ENCODE measurements at regions not wholly inside any gene's neighbourhood (a gene's known extent, or its start where the extent isn't known, plus 50 kb on each side); places are given as distances from the start of the nearest gene placed in this dataset.

- no peak for DNase-seq (ENCODE audit: low read depth in 2 of 3, low spot score in 1 of 3)
Observed at GRCh38 chr14:51507511-51507905, 144.2 kb upstream of the FRMD6 start.

GRCh38 chr14:51507906-51508511 lies 143.7 kb upstream of the FRMD6 start:
- no peak for DNase-seq (ENCODE audit: low read depth in 2 of 3, low spot score in 1 of 3)

- no peak for DNase-seq (ENCODE audit: low read depth in 2 of 3, low spot score in 1 of 3)
Observed at GRCh38 chr14:51511265-51511664, 140.4 kb upstream of the FRMD6 start.

DNA sequence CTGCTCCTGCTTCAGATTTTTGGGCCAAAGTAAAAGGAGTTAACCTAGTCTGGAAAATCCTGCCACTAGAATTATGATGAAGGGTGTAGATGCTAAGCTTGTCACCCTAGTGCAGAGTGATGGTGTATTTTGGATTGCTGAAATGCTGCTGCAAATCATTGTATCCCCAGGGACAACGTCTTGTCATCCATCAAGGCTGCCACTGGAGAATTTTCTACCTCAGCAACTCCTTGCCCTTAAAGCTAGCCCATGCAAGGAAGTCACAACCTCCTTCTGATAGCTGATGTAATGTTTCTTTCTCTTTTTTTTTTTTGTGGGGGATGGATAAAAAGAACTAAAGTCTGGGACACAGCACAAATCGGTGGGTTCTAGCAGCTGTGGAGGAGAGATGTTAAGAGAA lies 139.4 kb upstream of the FRMD6 start:
- DNase-seq (ENCODE audit: low read depth in 2 of 3, low spot score in 1 of 3) = no peak

DNA sequence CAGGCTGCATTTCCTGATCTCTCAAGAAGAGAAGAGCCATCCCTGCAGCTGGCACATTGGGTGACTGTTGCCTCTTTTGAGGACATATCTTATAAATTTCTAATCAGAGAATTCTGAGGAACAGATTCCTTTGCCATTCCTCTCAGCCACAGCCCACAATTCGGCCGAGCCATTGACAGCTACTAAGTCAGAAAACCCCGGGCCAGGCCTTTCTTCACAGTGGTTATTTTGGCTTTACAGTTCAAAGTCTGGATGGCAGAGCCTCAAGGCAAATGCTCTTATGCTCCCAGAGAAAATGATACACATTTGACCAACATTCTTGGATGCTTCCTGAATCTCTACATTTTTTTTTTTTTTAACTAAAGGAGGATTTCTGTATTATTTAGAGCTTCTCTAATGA lies 138.4 kb upstream of the FRMD6 start:
- DNase-seq (ENCODE audit: low read depth in 2 of 3, low spot score in 1 of 3) = no peak

GRCh38 chr14:51513933-51514332 lies 137.8 kb upstream of the FRMD6 start:
- DNase-seq (ENCODE audit: low read depth in 2 of 3, low spot score in 1 of 3) = no peak

- DNase-seq (ENCODE audit: low read depth in 2 of 3, low spot score in 1 of 3) = no peak
Observed at GRCh38 chr14:51515611-51516010, 136.1 kb upstream of the FRMD6 start.

GRCh38 chr14:51516706-51517395 lies 134.9 kb upstream of the FRMD6 start:
- no peak for DNase-seq (ENCODE audit: low read depth in 2 of 3, low spot score in 1 of 3)

DNA sequence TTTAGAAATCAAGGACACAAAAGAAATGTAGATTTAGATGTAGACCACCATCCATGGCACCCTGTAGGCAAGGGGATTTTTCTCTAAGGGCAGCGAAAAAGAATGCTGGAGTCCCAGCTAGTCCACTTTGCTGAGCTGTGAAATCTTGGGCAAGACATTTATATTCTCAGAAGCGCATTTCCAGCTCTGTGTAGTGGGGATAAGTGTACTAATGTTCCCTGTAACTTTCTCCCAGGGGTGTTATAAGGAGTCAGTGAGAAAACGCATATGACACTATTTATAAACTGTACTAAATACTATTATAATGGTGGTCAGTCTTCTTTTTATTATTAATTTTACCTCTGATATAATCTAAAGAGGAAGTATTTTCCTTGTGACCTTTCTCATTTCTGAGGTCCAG lies 133.4 kb upstream of the FRMD6 start:
- no peak for DNase-seq (ENCODE audit: low read depth in 2 of 3, low spot score in 1 of 3)

GRCh38 chr14:51518711-51519110 lies 133.0 kb upstream of the FRMD6 start:
- no peak for DNase-seq (ENCODE audit: low read depth in 2 of 3, low spot score in 1 of 3)

DNA sequence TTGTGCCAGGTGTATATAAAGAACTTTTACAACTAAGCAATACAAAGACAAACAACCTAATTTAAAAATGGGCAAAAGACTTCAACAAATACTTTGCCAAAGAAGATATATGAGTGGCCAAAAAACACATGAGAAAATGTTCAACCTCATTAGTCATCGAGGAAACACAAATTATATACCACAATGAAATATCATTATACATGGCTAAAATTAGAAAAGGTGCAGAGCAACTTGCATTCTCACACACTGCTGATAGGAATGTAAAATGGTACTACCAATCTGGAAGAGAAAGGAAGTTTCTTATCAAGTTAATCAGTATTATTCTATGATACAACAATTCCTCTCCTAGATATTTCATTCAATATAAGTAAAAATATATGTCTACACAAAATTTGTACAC lies 131.6 kb upstream of the FRMD6 start:
- no peak for DNase-seq (ENCODE audit: low read depth in 2 of 3, low spot score in 1 of 3)

GRCh38 chr14:51521764-51522163 lies 129.9 kb upstream of the FRMD6 start:
- DNase-seq (ENCODE audit: low read depth in 2 of 3, low spot score in 1 of 3) = no peak

GRCh38 chr14:51523243-51523642 lies 128.5 kb upstream of the FRMD6 start:
- no peak for DNase-seq (ENCODE audit: low read depth in 2 of 3, low spot score in 1 of 3)

- no peak for DNase-seq (ENCODE audit: low read depth in 2 of 3, low spot score in 1 of 3)
Observed at GRCh38 chr14:51525739-51526138, 126.0 kb upstream of the FRMD6 start.

- no peak for DNase-seq (ENCODE audit: low read depth in 2 of 3, low spot score in 1 of 3)
Observed at GRCh38 chr14:51527073-51527472, 124.6 kb upstream of the FRMD6 start.

- no peak for DNase-seq (ENCODE audit: low read depth in 2 of 3, low spot score in 1 of 3)
Observed at GRCh38 chr14:51529736-51530135, 122.0 kb upstream of the FRMD6 start.

- DNase-seq (ENCODE audit: low read depth in 2 of 3, low spot score in 1 of 3) = no peak
Observed at GRCh38 chr14:51533160-51533559, 118.5 kb upstream of the FRMD6 start.

DNA sequence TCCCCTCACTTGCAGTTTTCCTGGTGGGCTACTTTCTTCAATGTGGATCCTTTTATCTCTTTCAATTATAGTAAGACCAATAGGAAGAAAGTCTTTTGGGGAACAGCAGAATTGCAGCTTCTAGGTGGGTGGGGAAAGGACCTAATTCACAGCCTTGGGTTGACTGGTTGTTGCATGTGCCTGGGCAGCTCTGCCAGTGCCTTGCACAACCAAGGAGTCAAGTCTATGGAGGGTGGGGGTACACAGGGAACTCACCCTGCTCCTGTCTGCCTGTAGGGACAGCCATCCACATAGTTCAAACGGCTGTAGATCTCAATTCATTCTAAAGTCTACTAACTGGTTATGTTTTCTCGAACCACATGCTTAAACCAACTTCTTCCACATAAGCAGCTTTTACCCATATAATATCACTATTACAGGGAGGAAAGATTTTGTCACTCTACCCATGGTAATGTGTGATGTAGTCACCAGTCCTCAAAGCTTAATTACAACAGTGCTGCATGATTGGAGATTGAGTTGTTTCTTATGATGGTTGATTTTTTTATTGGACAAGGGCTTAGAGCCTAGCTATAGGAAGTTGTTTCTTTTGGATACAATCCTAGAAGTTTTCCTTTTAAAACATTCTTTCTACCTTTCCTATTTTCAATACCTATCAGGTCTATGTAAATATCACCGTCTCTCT lies 117.7 kb upstream of the FRMD6 start:
- no peak for DNase-seq (ENCODE audit: low read depth in 2 of 3, low spot score in 1 of 3)

DNA sequence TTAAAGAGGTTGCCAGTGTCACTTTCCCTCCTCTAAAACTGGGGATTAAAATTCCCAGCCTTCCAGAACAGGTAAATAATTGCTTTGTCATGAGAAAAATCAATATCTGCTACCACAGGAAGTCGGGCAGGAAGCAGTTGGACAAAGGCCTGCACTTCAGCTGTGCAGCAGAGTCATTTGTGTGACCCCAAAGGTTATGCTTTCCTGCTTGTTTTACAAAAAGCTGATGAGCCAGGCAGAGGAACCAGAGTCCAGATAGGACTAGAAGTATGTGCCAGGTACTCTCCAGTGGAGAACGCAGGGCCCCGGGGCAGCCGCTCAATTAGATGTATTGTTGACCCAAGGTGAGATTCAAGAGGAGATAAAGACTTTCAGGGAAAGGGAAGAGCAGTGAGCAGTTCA lies 117.1 kb upstream of the FRMD6 start:
- no peak for DNase-seq (ENCODE audit: low read depth in 2 of 3, low spot score in 1 of 3)

- DNase-seq (ENCODE audit: low read depth in 2 of 3, low spot score in 1 of 3) = no peak
Observed at GRCh38 chr14:51535443-51536044, 116.2 kb upstream of the FRMD6 start.

GRCh38 chr14:51538973-51539372 lies 112.7 kb upstream of the FRMD6 start:
- no peak for DNase-seq (ENCODE audit: low read depth in 2 of 3, low spot score in 1 of 3)

- DNase-seq (ENCODE audit: low read depth in 2 of 3, low spot score in 1 of 3) = no peak
Observed at GRCh38 chr14:51539571-51540037, 112.1 kb upstream of the FRMD6 start.

All from stimulated activated CD4-positive, alpha-beta T cell treated with anti-CD3 and anti-CD28 coated beads, Interleukin-12 subunit alpha, Interleukin-12 subunit beta, amount 100 ng/mL, for 48 hours (primary cell).